ENCODE measurements at regions not wholly inside any gene's neighbourhood (a gene's known extent, or its start where the extent isn't known, plus 50 kb on each side); places are given as distances from the start of the nearest gene placed in this dataset.
"Not testable (repeated sequence)": the region's sequence is repeated elsewhere in the genome, so short reads cannot be mapped to it uniquely, and the experiment has no call there.

DNA sequence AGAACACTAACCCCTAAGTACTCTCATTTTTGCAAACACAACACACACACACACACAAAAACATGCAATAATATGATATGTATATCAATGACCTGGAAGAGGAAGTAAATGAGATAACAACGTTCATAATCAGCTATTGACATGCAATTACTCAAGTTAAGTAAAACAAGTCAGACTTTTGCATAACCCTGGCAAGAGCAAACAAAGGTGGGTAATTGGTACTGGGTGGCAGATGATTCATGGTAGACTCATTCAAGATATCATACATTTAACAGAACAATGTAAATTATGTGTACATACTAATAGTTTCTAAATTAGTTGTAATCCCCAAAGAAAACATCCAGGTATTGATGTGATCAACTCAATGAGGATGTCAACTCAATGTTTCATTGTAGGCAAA lies 508.8 kb downstream of the DACH1 start:
- no peak overlapping the region for H3K4me3 ChIP-seq
- no peak overlapping the region for H3K27ac ChIP-seq
- TF ChIP-seq, protein P1, sequence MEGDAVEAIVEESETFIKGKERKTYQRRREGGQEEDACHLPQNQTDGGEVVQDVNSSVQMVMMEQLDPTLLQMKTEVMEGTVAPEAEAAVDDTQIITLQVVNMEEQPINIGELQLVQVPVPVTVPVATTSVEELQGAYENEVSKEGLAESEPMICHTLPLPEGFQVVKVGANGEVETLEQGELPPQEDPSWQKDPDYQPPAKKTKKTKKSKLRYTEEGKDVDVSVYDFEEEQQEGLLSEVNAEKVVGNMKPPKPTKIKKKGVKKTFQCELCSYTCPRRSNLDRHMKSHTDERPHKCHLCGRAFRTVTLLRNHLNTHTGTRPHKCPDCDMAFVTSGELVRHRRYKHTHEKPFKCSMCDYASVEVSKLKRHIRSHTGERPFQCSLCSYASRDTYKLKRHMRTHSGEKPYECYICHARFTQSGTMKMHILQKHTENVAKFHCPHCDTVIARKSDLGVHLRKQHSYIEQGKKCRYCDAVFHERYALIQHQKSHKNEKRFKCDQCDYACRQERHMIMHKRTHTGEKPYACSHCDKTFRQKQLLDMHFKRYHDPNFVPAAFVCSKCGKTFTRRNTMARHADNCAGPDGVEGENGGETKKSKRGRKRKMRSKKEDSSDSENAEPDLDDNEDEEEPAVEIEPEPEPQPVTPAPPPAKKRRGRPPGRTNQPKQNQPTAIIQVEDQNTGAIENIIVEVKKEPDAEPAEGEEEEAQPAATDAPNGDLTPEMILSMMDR (IDR thresholded peaks at IDR 0.05) = no peak
- no peak for DNase-seq (ENCODE audit: low spot score)

DNA sequence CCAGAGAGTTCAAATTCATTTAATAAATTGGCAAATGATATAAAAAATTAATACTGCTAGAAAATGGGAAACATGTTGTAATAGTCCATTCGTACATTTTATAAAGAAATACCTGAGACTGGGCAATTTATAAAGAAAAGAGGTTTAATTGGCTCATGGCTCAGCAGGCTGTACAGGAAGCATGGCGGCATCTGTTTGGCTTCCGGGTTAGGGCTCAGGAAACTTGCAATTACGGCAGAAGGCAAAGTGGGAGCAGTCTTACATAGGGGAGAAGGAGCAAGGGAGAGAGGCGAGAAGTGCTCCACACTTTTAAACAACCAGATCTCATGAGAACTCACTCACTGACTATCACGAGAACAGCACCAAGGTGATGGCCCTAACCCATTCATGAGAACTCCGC lies 512.0 kb downstream of the DACH1 start:
- TF ChIP-seq, protein P1 (IDR thresholded peaks at IDR 0.05) = no peak
- Histone ChIP-seq H3K4me3 (no peak overlapping the region), H3K27ac (no peak overlapping the region)
- no peak for DNase-seq (ENCODE audit: low spot score)

DNA sequence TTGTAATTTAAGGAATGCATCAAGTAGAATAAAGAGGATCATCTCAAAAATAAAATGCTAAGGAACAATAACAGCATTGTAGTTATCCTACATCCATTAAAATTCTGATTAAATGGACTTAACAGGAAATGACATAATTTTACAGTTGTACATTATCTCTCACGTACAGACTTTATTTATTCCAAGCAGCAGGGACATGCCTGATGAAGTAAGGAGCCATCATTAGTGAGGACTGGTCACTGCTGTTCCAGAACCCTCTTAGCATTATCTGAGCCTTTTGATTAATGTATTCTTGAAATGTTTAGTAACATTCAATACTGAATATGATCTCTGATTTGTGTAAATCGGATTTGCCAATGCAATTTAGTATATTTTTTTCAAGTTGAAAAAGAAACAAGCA lies 516.1 kb downstream of the DACH1 start:
- H3K4me3 ChIP-seq = no peak overlapping the region
- H3K27ac ChIP-seq = no peak overlapping the region
- TF ChIP-seq, protein P1 (IDR thresholded peaks at IDR 0.05) = no peak
- DNase-seq (ENCODE audit: low spot score) = no peak

DNA sequence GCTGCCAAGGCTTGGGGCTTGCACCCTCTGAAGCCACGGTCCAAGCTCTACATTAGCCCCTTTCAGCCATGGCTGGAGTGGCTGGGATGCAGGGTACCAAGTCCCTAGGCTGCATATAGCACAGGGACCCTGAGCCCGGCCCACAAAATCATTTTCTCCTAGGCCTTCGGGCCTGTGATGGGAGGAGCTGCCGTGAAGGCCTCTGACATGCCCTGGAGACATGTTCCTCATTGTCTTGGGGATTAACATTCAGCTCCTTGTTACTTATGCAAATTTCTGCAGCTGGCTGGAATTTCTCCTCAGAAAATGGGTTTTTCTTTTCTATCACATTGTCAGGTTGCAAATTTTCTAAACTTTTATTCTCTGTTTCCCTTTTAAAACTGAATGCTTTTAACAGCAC lies 521.1 kb downstream of the DACH1 start:
- not testable (repeated sequence) for DNase-seq (ENCODE audit: low spot score); H3K27ac ChIP-seq; H3K4me3 ChIP-seq

DNA sequence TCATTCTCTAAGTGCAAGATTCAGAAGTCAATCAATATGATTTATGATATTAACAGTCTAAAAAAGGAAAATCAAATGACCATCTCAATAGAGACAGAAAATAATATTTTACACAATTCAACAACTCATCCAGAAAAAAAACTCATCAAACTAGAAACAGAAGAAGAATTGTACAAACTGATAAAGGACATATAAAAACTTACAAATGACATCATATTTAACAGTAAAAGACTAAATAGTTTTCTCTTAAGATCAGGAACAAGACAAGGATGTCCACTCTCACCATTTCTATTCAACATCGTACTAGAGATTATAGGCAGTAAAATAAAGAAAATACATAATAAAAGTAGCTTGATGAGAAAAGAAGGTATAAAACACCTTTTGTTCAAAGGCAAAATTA lies 527.3 kb downstream of the DACH1 start:
- DNase-seq (ENCODE audit: low spot score) = no peak
- no peak overlapping the region for H3K4me3 ChIP-seq
- TF ChIP-seq, protein P1 (IDR thresholded peaks at IDR 0.05) = no peak
- no peak overlapping the region for H3K27ac ChIP-seq

DNA sequence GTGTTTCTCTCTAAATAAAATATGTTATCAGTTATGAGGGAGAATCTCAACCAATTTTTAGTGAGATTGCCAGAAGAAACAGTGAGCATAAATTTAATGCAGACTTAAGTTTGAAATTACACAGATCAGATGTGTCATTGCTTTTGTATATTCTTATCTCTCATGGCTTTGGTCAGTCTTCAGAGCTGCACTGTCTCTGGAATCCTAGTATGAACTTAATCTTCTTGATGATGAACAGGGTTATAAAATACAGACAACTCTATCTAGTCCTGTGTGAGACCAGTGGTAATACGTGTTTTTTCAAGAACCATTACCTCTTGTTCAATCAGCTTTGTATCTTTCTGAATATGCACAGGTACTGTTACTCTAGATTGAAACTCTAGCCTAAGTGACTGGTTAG lies 528.0 kb downstream of the DACH1 start:
- DNase-seq (ENCODE audit: low spot score) = no peak
- H3K4me3 ChIP-seq = no peak overlapping the region
- H3K27ac ChIP-seq = no peak overlapping the region
- TF ChIP-seq, protein P1 (IDR thresholded peaks at IDR 0.05) = no peak

DNA sequence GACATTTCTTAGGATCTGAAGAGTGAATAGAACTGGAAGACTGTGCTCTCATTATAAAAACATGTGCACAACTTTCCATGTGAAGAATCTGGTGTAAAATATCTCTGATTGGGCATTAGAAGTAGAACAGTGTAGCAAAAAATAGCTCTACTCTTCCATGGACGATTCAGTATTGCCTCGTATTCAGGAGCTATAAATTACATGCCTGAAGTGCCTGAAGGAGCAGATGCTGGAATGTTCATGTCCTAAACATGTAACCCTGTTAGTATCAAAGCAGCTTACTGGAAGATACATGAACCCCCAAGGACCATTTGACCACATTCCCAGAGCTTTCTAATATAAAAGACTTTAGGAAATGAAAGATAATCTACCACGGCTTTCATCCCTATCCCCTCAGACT lies 528.9 kb downstream of the DACH1 start:
- H3K4me3 ChIP-seq = no peak overlapping the region
- DNase-seq (ENCODE audit: low spot score) = no peak
- TF ChIP-seq, protein P1 (IDR thresholded peaks at IDR 0.05) = no peak
- no peak overlapping the region for H3K27ac ChIP-seq

DNA sequence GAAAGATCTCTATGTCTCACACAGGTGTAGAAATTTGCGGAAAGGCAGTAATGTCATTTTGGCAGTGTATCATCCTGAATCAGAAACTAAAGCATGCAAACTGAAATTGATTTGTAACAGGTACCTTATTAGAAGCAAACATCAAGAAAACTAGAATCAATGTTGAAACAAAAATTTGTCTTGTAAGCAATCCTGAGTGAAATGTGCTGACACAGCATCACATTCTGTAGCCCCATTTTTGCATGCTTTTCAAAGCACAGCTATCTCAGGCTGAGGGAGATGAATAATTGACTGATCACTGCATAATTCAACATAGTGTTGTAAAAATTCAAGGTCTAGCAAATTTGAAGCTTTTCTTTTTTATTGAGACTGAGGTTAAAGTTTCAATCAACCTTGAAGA lies 539.7 kb downstream of the DACH1 start:
- TF ChIP-seq, protein P1 (IDR thresholded peaks at IDR 0.05) = no peak
- no peak for DNase-seq (ENCODE audit: low spot score)
- no peak overlapping the region for H3K27ac ChIP-seq
- no peak overlapping the region for H3K4me3 ChIP-seq

All from coronary artery (tissue), 2 donors.